OCI-LY1 (cell line): ENCODE measurements at regions not wholly inside any gene's neighbourhood (a gene's known extent, or its start where the extent isn't known, plus 50 kb on each side); places are given as distances from the start of the nearest gene placed in this dataset.
"Not testable (repeated sequence)": the region's sequence is repeated elsewhere in the genome, so short reads cannot be mapped to it uniquely, and the experiment has no call there.

Experiments used
- H2AFZ ChIP-seq: fragments of 200-600 bp; sonication (generic), shearing (Covaris generic); 2 replicates; pipeline ENCODE4 v1.6.0; 2014; ENCODE audit warnings: antibody characterized with exemption, mild to moderate bottlenecking, low read length
- H3F3A ChIP-seq: fragments of 200-600 bp; sonication (generic), shearing (Covaris generic); 2 replicates; pipeline ENCODE4 v1.6.0; 2014; ENCODE audit warnings: mild to moderate bottlenecking, antibody characterized with exemption, low read length, moderate library complexity; ENCODE audit not compliant: insufficient read depth
- H3K27ac ChIP-seq: fragments of 200-600 bp; sonication (generic); 2 replicates; pipeline ENCODE4 v1.5.1; 2014; ENCODE audit warnings: low read length, mixed run types, mild to moderate bottlenecking, low read depth; ENCODE audit not compliant: poor library complexity, severe bottlenecking
- H3K27me3 ChIP-seq: fragments of 200-600 bp; sonication (generic); 2 replicates; pipeline ENCODE4 v1.6.0; 2014; ENCODE audit warnings: antibody characterized with exemption, mild to moderate bottlenecking, low read length, moderate library complexity; ENCODE audit not compliant: insufficient read depth
- H3K36me3 ChIP-seq: fragments of 200-600 bp; sonication (generic); 2 replicates; pipeline ENCODE4 v1.6.1; 2014; ENCODE audit warnings: mild to moderate bottlenecking, antibody characterized with exemption, low read length, moderate library complexity, mixed read lengths; ENCODE audit not compliant: insufficient read depth
- H3K4me1 ChIP-seq: fragments of 200-600 bp; sonication (generic); 2 replicates; pipeline ENCODE4 v1.5.1; 2014; ENCODE audit warnings: mild to moderate bottlenecking, low read length, moderate library complexity; ENCODE audit not compliant: insufficient read depth, severe bottlenecking
- H3K4me2 ChIP-seq: fragments of 200-600 bp; sonication (generic), shearing (Covaris generic); 2 replicates; pipeline ENCODE4 v1.6.1; 2014; ENCODE audit warnings: low read length
- H3K4me3 ChIP-seq: fragments of 200-600 bp; sonication (generic); 2 replicates; pipeline ENCODE4 v1.5.1; 2014; ENCODE audit warnings: low read length, low read depth, mild to moderate bottlenecking, mixed read lengths; ENCODE audit not compliant: poor library complexity, severe bottlenecking
- H3K79me2 ChIP-seq: fragments of 200-600 bp; shearing (Covaris generic); 2 replicates; pipeline ENCODE4 v1.6.1; 2016; ENCODE audit warnings: mixed run types, low read length, mixed read lengths; ENCODE audit not compliant: insufficient read depth
- H3K9ac ChIP-seq: fragments of 200-600 bp; sonication (generic), shearing (Covaris generic); 2 replicates; pipeline ENCODE4 v1.6.1; 2014; ENCODE audit warnings: mild to moderate bottlenecking, low read length, mixed read lengths
- H3K9me2 ChIP-seq: fragments of 200-600 bp; sonication (generic), shearing (Covaris generic); 2 replicates; pipeline ENCODE4 v1.6.1; 2014; ENCODE audit warnings: low read depth, mild to moderate bottlenecking, low read length, mixed read lengths
- H3K9me3 ChIP-seq: fragments of 200-600 bp; shearing (Covaris generic); 2 replicates; pipeline ENCODE4 v1.6.1; 2014; ENCODE audit warnings: low read length, mixed read lengths
- H4K20me1 ChIP-seq: fragments of 200-600 bp; sonication (generic), shearing (Covaris generic); 2 replicates; pipeline ENCODE4 v1.6.0; 2016; ENCODE audit warnings: mild to moderate bottlenecking, low read length; ENCODE audit not compliant: insufficient read depth
- EZH2 ChIP-seq: fragments of 200-600 bp; sonication (generic), shearing (Covaris generic); IDR thresholded peaks from 2 replicates; pipeline ENCODE4 v1.8.0; 2017; ENCODE audit warnings: borderline replicate concordance, mixed run types, mild to moderate bottlenecking, antibody characterized with exemption, low read length, moderate library complexity, mixed read lengths
- TF ChIP-seq, protein P1 (sequence below): fragments of 200-600 bp; sonication (generic), shearing (Covaris generic); IDR thresholded peaks from 2 replicates; pipeline ENCODE4 v1.5.1; 2017; ENCODE audit warnings: mild to moderate bottlenecking, antibody characterized with exemption, low read length, moderate library complexity, mixed read lengths

DNA sequence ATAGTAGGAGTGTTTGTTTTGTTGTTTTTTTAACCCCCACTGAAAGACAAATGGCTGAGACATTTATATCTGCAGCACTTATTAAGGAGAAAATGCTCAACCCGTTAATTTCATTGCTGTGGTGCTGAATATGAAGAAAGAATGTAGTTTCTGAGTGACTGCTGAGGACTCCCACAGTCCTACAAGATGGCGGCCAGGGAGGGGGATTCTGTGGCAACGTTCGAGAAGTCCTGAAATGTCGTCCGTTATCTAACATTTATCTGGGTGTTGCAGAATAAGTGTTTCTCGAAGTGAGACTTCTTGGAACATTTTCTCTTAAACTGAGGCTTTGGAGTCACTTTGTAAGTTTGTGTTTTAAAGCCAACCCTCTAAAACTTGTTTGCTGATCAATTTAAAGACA, 530.4 kb downstream of the XYLT1 start:
- H3K27me3 ChIP-seq = no peaks in the 10 kb centered on the region
- H3K79me2 ChIP-seq = no peaks in the 10 kb centered on the region
- H3K9me2 ChIP-seq = no peaks in the 10 kb centered on the region
- H3K27ac ChIP-seq = no peak overlapping the region
- no peak overlapping the region for H3K4me2 ChIP-seq
- no peaks in the 10 kb centered on the region for H3K4me1 ChIP-seq
- TF ChIP-seq EZH2 = no peak
- TF ChIP-seq, protein P1, sequence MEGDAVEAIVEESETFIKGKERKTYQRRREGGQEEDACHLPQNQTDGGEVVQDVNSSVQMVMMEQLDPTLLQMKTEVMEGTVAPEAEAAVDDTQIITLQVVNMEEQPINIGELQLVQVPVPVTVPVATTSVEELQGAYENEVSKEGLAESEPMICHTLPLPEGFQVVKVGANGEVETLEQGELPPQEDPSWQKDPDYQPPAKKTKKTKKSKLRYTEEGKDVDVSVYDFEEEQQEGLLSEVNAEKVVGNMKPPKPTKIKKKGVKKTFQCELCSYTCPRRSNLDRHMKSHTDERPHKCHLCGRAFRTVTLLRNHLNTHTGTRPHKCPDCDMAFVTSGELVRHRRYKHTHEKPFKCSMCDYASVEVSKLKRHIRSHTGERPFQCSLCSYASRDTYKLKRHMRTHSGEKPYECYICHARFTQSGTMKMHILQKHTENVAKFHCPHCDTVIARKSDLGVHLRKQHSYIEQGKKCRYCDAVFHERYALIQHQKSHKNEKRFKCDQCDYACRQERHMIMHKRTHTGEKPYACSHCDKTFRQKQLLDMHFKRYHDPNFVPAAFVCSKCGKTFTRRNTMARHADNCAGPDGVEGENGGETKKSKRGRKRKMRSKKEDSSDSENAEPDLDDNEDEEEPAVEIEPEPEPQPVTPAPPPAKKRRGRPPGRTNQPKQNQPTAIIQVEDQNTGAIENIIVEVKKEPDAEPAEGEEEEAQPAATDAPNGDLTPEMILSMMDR = no peak
- H3K4me3 ChIP-seq = no peak overlapping the region
- no peaks in the 10 kb centered on the region for H3K9me3 ChIP-seq
- H3F3A ChIP-seq = no peaks in the 10 kb centered on the region
- no peak overlapping the region for H3K9ac ChIP-seq
- H3K36me3 ChIP-seq = no peaks in the 10 kb centered on the region
- no peaks in the 10 kb centered on the region for H4K20me1 ChIP-seq
- no peak overlapping the region for H2AFZ ChIP-seq

DNA sequence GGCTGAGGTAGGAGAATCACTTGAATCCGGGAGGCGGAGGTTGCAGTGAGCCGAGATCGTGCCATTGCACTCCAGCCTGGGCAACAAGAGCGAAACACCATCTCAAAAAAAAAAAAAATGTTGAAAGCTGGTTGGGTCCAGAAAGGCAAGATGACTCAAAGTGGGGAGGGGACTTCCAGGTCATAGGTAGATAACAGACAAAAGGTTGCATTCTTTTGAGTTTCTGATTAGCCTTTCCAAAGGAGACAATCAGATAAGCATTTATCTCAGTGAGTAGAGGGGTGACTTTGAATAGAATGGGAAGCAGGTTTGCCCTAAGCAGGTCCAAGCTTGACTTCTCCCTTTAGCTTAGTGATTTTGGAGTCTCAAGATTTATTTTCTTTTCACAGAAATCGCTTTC, 527.9 kb downstream of the XYLT1 start:
- H2AFZ ChIP-seq, H3K79me2 ChIP-seq, H4K20me1 ChIP-seq, H3K9ac ChIP-seq, H3F3A ChIP-seq, H3K36me3 ChIP-seq, H3K9me3 ChIP-seq, H3K4me1 ChIP-seq, H3K27ac ChIP-seq, H3K27me3 ChIP-seq, H3K4me3 ChIP-seq, H3K4me2 ChIP-seq, H3K9me2 ChIP-seq: not testable (repeated sequence)

DNA sequence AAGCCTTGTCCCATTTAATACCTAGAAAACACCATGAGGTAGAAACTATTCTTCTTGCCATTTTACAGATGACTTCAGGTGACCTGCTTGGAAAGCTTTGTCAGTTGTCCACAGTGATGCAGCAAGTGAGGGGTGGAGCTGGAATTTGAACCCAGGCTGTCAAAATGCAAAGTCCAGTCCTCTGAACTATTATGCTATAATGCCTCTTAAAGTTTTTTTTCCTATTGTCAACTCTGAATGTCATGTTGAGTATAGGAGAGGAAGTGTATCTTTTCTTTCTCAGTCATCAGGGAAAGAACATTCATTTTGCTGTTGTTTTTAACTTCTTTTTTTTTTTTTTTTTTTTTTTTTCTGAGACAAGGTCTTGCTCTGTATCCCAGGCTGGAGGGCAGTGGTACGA, 525.6 kb downstream of the XYLT1 start:
- no peaks in the 10 kb centered on the region for H3K36me3 ChIP-seq
- no peaks in the 10 kb centered on the region for H3K27me3 ChIP-seq
- H3F3A ChIP-seq = no peaks in the 10 kb centered on the region
- H3K79me2 ChIP-seq = no peaks in the 10 kb centered on the region
- no peak overlapping the region for H2AFZ ChIP-seq
- H4K20me1 ChIP-seq = no peaks in the 10 kb centered on the region
- no peak overlapping the region for H3K9ac ChIP-seq
- no peaks in the 10 kb centered on the region for H3K9me3 ChIP-seq
- TF ChIP-seq, protein P1 = no peak
- TF ChIP-seq EZH2 = no peak
- no peak overlapping the region for H3K4me3 ChIP-seq
- H3K4me2 ChIP-seq = no peak overlapping the region
- no peak overlapping the region for H3K27ac ChIP-seq
- no peaks in the 10 kb centered on the region for H3K4me1 ChIP-seq
- no peaks in the 10 kb centered on the region for H3K9me2 ChIP-seq

DNA sequence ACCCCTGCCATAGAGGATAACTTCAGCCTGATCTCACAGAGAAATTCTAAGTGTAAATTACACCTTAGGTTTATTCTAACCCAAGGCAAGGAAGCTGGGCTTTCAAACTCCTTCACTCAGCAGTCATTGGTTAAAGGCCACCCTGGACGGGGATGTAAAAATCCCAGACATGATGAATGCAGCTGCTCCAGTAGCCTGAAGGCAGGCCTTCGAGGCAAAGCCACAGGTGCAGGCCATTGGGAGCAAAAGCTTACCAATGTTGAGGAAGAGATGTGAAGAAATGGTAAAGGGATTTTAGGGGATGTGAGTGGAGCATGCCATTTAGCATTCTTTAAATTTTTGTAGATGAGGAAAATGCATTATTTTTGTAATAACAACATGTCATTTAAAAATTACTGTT, 514.4 kb downstream of the XYLT1 start:
- H3K4me2 ChIP-seq = no peak overlapping the region
- no peaks in the 10 kb centered on the region; the same call in 1 of the 2 replicates for H3K27me3 ChIP-seq
- H3K36me3 ChIP-seq = no peaks in the 10 kb centered on the region
- H3K79me2 ChIP-seq = no peaks in the 10 kb centered on the region
- TF ChIP-seq, protein P1 = no peak
- TF ChIP-seq EZH2 = no peak
- H3K9me3 ChIP-seq = no peaks in the 10 kb centered on the region
- H3K9ac ChIP-seq = no peak overlapping the region
- H3K27ac ChIP-seq = no peak overlapping the region
- H3K9me2 ChIP-seq = no peaks in the 10 kb centered on the region
- no peaks in the 10 kb centered on the region for H4K20me1 ChIP-seq
- no peaks in the 10 kb centered on the region for H3F3A ChIP-seq
- H2AFZ ChIP-seq = no peak overlapping the region
- no peaks in the 10 kb centered on the region for H3K4me1 ChIP-seq
- no peak overlapping the region for H3K4me3 ChIP-seq
